ENCODE measurements at regions not wholly inside any gene's neighbourhood (a gene's known extent, or its start where the extent isn't known, plus 50 kb on each side); places are given as distances from the start of the nearest gene placed in this dataset.

DNA sequence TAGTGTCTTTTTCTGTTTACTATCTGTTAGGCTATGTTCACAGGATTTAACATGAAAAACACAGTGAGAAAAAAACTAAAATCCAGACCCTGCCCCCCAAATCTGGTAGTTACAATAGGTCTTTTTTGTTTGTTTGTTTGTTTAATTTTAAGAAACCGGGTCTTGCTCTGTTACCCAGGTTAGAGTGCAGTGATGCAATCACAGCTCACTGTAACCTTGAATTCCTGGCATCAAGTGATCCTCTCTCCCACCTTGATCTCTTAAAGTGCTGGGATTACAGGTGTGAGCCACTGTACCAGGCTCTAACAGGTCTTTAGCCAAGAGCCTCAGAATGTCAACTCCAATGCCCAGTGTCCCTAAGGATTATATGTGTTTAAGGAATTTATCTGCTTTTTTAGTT lies 88.0 kb upstream of the GOLIM4 start:
- Histone ChIP-seq H3K4me1 (ENCODE audit: insufficient read depth) (peaks cover 6% of the 10 kb centered on the region), H4K20me1 (ENCODE audit: insufficient read depth, poor library complexity, severe bottlenecking) (no peaks in the 10 kb centered on the region), H3K27me3 (no peaks in the 10 kb centered on the region), H3K9me2 (replicated peaks; ENCODE audit: insufficient read depth) (no peaks in the 10 kb centered on the region), H3K4me2 (no peak overlapping the region), H3K36me3 (replicated peaks; ENCODE audit: insufficient read depth, low read depth) (no peaks in the 10 kb centered on the region), H3K79me2 (no peaks in the 10 kb centered on the region), H3K4me3 (no peak overlapping the region), H3K27ac (no peak overlapping the region), H2AFZ (no peak overlapping the region), H3K9me3 (ENCODE audit: low read depth) (no peaks in the 10 kb centered on the region)
- no peak for TF ChIP-seq EZH2phosphoT487 (IDR thresholded peaks at IDR 0.05; ENCODE audit: low read depth, severe bottlenecking, unreplicated experiment)
- TF ChIP-seq, protein P1, sequence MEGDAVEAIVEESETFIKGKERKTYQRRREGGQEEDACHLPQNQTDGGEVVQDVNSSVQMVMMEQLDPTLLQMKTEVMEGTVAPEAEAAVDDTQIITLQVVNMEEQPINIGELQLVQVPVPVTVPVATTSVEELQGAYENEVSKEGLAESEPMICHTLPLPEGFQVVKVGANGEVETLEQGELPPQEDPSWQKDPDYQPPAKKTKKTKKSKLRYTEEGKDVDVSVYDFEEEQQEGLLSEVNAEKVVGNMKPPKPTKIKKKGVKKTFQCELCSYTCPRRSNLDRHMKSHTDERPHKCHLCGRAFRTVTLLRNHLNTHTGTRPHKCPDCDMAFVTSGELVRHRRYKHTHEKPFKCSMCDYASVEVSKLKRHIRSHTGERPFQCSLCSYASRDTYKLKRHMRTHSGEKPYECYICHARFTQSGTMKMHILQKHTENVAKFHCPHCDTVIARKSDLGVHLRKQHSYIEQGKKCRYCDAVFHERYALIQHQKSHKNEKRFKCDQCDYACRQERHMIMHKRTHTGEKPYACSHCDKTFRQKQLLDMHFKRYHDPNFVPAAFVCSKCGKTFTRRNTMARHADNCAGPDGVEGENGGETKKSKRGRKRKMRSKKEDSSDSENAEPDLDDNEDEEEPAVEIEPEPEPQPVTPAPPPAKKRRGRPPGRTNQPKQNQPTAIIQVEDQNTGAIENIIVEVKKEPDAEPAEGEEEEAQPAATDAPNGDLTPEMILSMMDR (IDR thresholded peaks at IDR 0.05; ENCODE audit: poor library complexity), result no peak
- DNase-seq (ENCODE audit: low spot score), result no peak
- 38% methylated on average over 1 of the region's 1 CpG for WGBS (ENCODE audit: low lambda C conversion rate, missing lambda C conversion rate)

DNA sequence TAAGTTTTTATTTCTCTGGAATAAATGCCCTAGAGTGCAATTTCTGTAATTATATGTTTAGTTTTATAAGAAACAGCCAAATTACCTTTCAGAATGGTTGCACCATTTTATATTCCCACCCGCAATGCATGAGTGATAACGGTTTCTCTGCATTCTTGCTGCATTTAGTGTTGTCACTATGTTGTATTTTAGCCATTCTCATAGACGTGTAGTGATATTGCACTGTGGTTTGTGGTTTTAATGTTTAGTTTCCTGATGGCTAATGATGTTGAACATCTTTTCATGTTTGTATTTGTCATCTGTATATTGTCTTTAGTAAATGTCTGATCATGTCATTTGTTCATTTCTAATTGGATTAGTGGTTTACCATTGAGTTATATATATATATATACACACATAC lies 73.0 kb upstream of the GOLIM4 start:
- no peak for TF ChIP-seq EZH2phosphoT487 (IDR thresholded peaks at IDR 0.05; ENCODE audit: low read depth, severe bottlenecking, unreplicated experiment)
- no peak for TF ChIP-seq EZH2 (IDR thresholded peaks at IDR 0.05; ENCODE audit: borderline replicate concordance)
- TF ChIP-seq, protein P1 (IDR thresholded peaks at IDR 0.05; ENCODE audit: poor library complexity), result no peak
- whole genome bisulfite sequencing (ENCODE audit: low lambda C conversion rate, missing lambda C conversion rate), result 86% methylated on average over 3 of the region's 3 CpGs

DNA sequence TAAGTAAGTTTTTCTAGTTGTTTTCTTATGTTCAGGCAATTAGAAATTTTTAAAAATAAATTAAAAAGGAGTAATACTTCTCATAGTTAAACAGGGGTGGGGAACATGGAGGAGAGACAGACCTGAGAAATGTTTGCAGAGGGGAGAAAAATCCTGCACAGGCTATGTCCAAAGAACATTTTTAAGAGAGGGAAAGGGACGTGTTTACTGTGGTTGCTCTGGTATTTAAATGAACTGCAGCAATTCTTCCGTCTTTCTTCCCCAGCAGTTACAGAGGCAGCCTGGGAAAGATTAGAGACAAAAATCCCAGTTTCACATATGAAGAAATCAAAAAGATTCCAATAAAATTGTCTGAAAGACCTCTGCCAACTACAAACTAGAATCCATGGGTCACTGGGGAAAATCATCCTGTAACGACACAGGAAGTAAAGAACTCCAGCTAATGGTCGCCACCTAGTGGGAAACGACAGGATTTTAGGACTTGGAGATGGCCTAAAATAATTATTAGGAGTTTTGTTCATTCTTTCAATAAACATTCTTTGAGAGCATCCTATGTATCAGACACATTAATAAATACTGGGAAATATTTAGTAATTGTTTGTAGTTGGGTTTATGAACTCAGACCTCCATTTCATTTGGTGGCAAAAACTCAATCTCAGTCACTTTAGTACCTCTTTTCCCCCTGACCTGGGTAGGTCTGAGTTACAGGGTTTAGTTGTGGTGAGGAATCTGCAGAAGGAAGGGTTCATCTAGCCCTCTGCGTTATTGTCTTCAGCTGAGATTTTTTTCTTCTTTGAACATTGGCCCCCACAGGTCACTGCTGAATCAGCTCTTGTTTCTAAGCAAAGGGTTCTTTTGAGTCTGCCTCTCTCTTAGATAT lies 69.9 kb upstream of the GOLIM4 start:
- no peak overlapping the region for H3K4me3 ChIP-seq
- peak; percentile 85 for DNase-seq (ENCODE audit: low spot score)
- H3K9me3 ChIP-seq (ENCODE audit: low read depth), result no peaks in the 10 kb centered on the region
- WGBS (ENCODE audit: low lambda C conversion rate, missing lambda C conversion rate), result 20% methylated on average over 6 of the region's 6 CpGs
- TF ChIP-seq, protein P1 (IDR thresholded peaks at IDR 0.05; ENCODE audit: poor library complexity), result peak; percentile 93
- TF ChIP-seq EZH2 (IDR thresholded peaks at IDR 0.05; ENCODE audit: borderline replicate concordance), result no peak
- no peaks in the 10 kb centered on the region for H3K79me2 ChIP-seq
- H3K4me2 ChIP-seq, result peak overlapping the region; percentile 50
- H3K4me1 ChIP-seq (ENCODE audit: insufficient read depth), result no peaks in the 10 kb centered on the region
- H3K36me3 ChIP-seq (replicated peaks; ENCODE audit: insufficient read depth, low read depth), result no peaks in the 10 kb centered on the region
- H3K9me2 ChIP-seq (replicated peaks; ENCODE audit: insufficient read depth), result no peaks in the 10 kb centered on the region
- no peaks in the 10 kb centered on the region for H3K27me3 ChIP-seq
- peak overlapping the region; percentile 46 for H2AFZ ChIP-seq
- no peak overlapping the region for H3K27ac ChIP-seq
- H4K20me1 ChIP-seq (ENCODE audit: insufficient read depth, poor library complexity, severe bottlenecking), result no peaks in the 10 kb centered on the region

More for the DNA sequence above, 73.0 kb upstream of the GOLIM4 start:
- Histone ChIP-seq H3K36me3 (replicated peaks; ENCODE audit: insufficient read depth, low read depth) (no peaks in the 10 kb centered on the region), H3K4me3 (no peak overlapping the region), H3K9me2 (replicated peaks; ENCODE audit: insufficient read depth) (no peaks in the 10 kb centered on the region), H3K27me3 (no peaks in the 10 kb centered on the region), H3K9me3 (ENCODE audit: low read depth) (no peaks in the 10 kb centered on the region), H3K79me2 (no peaks in the 10 kb centered on the region), H3K4me1 (ENCODE audit: insufficient read depth) (no peaks in the 10 kb centered on the region), H2AFZ (no peak overlapping the region), H3K27ac (no peak overlapping the region), H4K20me1 (ENCODE audit: insufficient read depth, poor library complexity, severe bottlenecking) (no peaks in the 10 kb centered on the region), H3K4me2 (no peak overlapping the region)
- no peak for DNase-seq (ENCODE audit: low spot score)
